ENCODE measurements at regions not wholly inside any gene's neighbourhood (a gene's known extent, or its start where the extent isn't known, plus 50 kb on each side); places are given as distances from the start of the nearest gene placed in this dataset.

DNA sequence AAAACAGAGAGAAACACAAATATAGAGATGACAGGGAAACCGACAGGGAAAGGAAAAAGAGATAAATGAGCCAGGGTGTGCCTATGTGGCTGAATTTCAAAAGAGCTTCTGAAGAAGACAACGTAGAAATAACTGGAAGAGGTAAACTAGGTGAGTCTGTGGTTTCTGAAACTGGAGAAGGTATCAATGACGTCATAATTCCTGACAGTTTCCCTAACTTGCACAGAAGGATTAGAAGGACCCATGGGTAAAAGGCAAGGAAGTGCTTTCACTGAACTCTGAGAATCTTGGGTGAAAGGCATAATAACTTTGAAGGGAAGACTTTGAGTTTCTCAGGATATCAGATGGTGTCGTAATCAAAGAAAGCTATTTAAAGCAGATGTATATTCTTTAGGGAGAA is 790.8 kb upstream of the NUDT12 start:
- intact Hi-C loops (cut with micrococcal nuclease): no loop called here
- ATAC-seq (ENCODE audit: low read depth) (no peak), DNase-seq (no peak)
- Histone ChIP-seq H3K4me2 (replicated peaks; ENCODE audit: low read depth, low read length, poor library complexity, severe bottlenecking) (no peak overlapping the region), H3K27ac (ENCODE audit: low read length in 2 of 2) (no peak overlapping the region), H3K36me3 (replicated peaks in 1 of 2; ENCODE audit: control extremely low read depth in 1 of 2, control insufficient read depth in 1 of 2, extremely low read depth in 1 of 2, insufficient read depth in 2 of 2, low read length in 1 of 2) (no peaks in the 10 kb centered on the region), H3K4me1 (ENCODE audit: control insufficient read depth in 2 of 2, insufficient read depth in 2 of 2, low read length in 2 of 2) (no peaks in the 10 kb centered on the region), H2AFZ (ENCODE audit: insufficient read depth, low read depth, low read length, poor library complexity, severe bottlenecking) (no peak overlapping the region), H3K79me2 (ENCODE audit: control insufficient read depth, insufficient read depth, low read length) (no peaks in the 10 kb centered on the region), H3K4me3 (ENCODE audit: control extremely low read depth in 1 of 5, extremely low read depth in 1 of 5, insufficient read depth in 1 of 5, low read depth in 2 of 5, low read length in 4 of 5) (no peak overlapping the region), H3K9me3 (ENCODE audit: control extremely low read depth in 1 of 3, control insufficient read depth in 2 of 3, insufficient read depth in 1 of 3, low read length in 2 of 3) (no peaks in the 10 kb centered on the region), H3K27me3 (replicated peaks in 1 of 4; ENCODE audit: control extremely low read depth in 1 of 4, control insufficient read depth in 3 of 4, insufficient read depth in 4 of 4, low read length in 3 of 4) (no peaks in the 10 kb centered on the region), H4K20me1 (ENCODE audit: control insufficient read depth, insufficient read depth, low read length, poor library complexity, severe bottlenecking) (no peaks in the 10 kb centered on the region), H3K9ac (ENCODE audit: low read length) (no peak overlapping the region)
- Mint-ChIP-seq H3K4me3 (no peak overlapping the region), H3K4me1 (no peaks in the 10 kb centered on the region), H3K9me3 (ENCODE audit: insufficient read depth) (no peaks in the 10 kb centered on the region), H3K27ac (no peak overlapping the region), H3K27me3 (no peaks in the 10 kb centered on the region)
- 94% methylated on average over 3 of the region's 4 CpGs for WGBS (ENCODE audit: insufficient coverage)
- no peak for TF ChIP-seq EZH2 (IDR thresholded peaks at IDR 0.05; ENCODE audit: borderline replicate concordance, insufficient read depth, low read depth, low read length, poor library complexity, severe bottlenecking)
- TF ChIP-seq, protein P1, sequence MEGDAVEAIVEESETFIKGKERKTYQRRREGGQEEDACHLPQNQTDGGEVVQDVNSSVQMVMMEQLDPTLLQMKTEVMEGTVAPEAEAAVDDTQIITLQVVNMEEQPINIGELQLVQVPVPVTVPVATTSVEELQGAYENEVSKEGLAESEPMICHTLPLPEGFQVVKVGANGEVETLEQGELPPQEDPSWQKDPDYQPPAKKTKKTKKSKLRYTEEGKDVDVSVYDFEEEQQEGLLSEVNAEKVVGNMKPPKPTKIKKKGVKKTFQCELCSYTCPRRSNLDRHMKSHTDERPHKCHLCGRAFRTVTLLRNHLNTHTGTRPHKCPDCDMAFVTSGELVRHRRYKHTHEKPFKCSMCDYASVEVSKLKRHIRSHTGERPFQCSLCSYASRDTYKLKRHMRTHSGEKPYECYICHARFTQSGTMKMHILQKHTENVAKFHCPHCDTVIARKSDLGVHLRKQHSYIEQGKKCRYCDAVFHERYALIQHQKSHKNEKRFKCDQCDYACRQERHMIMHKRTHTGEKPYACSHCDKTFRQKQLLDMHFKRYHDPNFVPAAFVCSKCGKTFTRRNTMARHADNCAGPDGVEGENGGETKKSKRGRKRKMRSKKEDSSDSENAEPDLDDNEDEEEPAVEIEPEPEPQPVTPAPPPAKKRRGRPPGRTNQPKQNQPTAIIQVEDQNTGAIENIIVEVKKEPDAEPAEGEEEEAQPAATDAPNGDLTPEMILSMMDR (IDR thresholded peaks at IDR 0.05): no peak
- ChIA-PET CTCF (no interaction called here), POLR2A (no interaction called here)

DNA sequence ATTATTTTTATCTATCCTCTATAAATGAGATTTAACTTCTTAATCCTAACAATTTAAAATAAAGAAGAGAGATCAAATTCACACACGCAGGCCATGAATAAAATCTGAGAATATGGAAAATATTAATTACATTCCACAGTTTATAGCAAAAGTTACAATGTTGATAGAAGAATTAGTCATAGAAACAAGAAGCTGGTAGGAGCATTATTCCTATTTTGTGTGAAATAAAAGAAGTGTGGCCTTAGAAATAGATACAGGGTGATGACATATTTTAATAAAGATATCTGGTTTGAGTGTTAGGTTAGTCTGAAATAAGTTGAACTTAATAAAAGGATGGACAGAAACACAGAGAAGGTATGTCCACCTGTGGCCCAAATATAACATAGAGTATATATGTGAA is 790.4 kb upstream of the NUDT12 start:
- no peaks in the 10 kb centered on the region for H3K36me3 ChIP-seq (replicated peaks in 1 of 2; ENCODE audit: control extremely low read depth in 1 of 2, control insufficient read depth in 1 of 2, extremely low read depth in 1 of 2, insufficient read depth in 2 of 2, low read length in 1 of 2)
- H3K27ac Mint-ChIP-seq: no peak overlapping the region
- no peaks in the 10 kb centered on the region for H3K4me1 Mint-ChIP-seq
- H2AFZ ChIP-seq (ENCODE audit: insufficient read depth, low read depth, low read length, poor library complexity, severe bottlenecking): no peak overlapping the region
- H3K27me3 ChIP-seq (replicated peaks in 1 of 4; ENCODE audit: control extremely low read depth in 1 of 4, control insufficient read depth in 3 of 4, insufficient read depth in 4 of 4, low read length in 3 of 4): no peaks in the 10 kb centered on the region
- H3K4me3 Mint-ChIP-seq: no peak overlapping the region
- H3K9me3 Mint-ChIP-seq (ENCODE audit: insufficient read depth): no peaks in the 10 kb centered on the region
- H4K20me1 ChIP-seq (ENCODE audit: control insufficient read depth, insufficient read depth, low read length, poor library complexity, severe bottlenecking): no peaks in the 10 kb centered on the region
- ATAC-seq (ENCODE audit: low read depth) (no peak), DNase-seq (no peak)
- ChIA-PET POLR2A (no interaction called here), CTCF (no interaction called here)
- no peak overlapping the region for H3K4me2 ChIP-seq (replicated peaks; ENCODE audit: low read depth, low read length, poor library complexity, severe bottlenecking)
- no peaks in the 10 kb centered on the region for H3K9me3 ChIP-seq (ENCODE audit: control extremely low read depth in 1 of 3, control insufficient read depth in 2 of 3, insufficient read depth in 1 of 3, low read length in 2 of 3)
- no peak overlapping the region for H3K4me3 ChIP-seq (ENCODE audit: control extremely low read depth in 1 of 5, extremely low read depth in 1 of 5, insufficient read depth in 1 of 5, low read depth in 2 of 5, low read length in 4 of 5)
- intact Hi-C loops (cut with micrococcal nuclease): no loop called here
- no peak for TF ChIP-seq EZH2 (IDR thresholded peaks at IDR 0.05; ENCODE audit: borderline replicate concordance, insufficient read depth, low read depth, low read length, poor library complexity, severe bottlenecking)
- H3K27ac ChIP-seq (ENCODE audit: low read length in 2 of 2): no peak overlapping the region
- no CpG with 5 or more reads among the region's 1 CpG for WGBS (ENCODE audit: insufficient coverage)
- H3K9ac ChIP-seq (ENCODE audit: low read length): no peak overlapping the region
- H3K79me2 ChIP-seq (ENCODE audit: control insufficient read depth, insufficient read depth, low read length): no peaks in the 10 kb centered on the region
- no peaks in the 10 kb centered on the region for H3K4me1 ChIP-seq (ENCODE audit: control insufficient read depth in 2 of 2, insufficient read depth in 2 of 2, low read length in 2 of 2)
- no peaks in the 10 kb centered on the region for H3K27me3 Mint-ChIP-seq
